ENCODE measurements at regions not wholly inside any gene's neighbourhood (a gene's known extent, or its start where the extent isn't known, plus 50 kb on each side); places are given as distances from the start of the nearest gene placed in this dataset.
"Not testable (repeated sequence)": the region's sequence is repeated elsewhere in the genome, so short reads cannot be mapped to it uniquely, and the experiment has no call there.

- FAIRE-seq, result not testable (repeated sequence)
Measured at GRCh38 chr6:67462725-67463124, 1172.4 kb upstream of the ADGRB3 start.

DNA sequence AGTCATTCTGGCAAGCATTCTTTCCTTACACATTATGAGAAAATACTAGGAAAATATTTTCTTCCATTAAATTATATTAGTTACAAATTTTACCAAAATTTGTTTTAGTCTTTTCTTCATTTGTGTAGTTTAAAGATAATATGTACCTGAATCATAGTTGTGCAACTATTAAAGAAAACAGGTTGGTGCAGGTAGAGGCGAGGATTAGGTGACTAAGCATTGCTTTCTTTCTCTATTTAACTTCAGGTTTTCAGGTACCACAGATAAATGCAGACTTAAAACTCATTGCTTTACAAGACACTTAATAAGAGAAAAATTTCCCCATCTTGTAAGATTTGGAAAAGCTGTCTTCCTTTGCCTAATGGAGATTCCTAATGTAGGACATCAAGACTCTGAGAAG, 1175.5 kb upstream of the ADGRB3 start:
- no peak for FAIRE-seq

DNA sequence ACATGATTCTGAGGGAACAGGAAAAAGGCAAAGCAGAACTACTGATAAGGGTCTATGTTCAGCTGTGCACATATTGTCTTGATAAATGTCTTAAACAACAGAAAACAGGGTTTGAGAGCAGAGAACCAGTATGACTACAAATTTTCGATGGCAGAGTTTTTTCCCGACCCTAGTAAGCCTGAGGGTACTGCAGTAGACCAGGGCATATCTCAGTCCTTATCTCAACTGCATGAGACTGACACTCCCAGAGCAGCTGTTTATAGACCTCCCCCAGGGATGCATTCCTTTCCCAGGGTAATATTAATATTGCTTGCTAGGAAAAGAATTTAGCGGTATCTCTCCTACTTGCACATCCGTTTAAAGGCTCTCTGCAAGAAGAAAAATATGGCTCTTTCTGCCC, 1176.8 kb upstream of the ADGRB3 start:
- no peak for FAIRE-seq

GRCh38 chr6:67451874-67452273, 1183.2 kb upstream of the ADGRB3 start:
- no peak for FAIRE-seq

DNA sequence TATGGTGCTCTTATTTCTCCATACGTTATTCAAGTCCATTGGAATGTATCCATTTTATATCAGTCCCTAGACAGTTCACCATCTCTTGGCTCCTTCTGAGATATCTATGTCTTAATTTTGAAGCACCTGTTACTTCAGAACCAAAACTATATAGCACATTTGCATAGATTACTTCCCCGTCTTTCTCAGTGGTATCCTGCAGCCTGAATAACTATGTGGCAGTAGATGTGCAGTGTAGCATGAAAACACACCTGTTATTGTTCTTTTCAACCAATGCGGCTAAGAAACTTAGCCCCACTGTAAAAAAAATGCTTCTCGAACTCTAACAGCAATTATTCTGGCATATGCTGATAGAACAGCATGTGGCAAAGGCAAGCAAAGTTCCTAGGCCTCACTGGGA, 1184.4 kb upstream of the ADGRB3 start:
- FAIRE-seq, result no peak

- FAIRE-seq, result no peak
Measured at GRCh38 chr6:67449602-67450001, 1185.5 kb upstream of the ADGRB3 start.

GRCh38 chr6:67433124-67433523, 1202.0 kb upstream of the ADGRB3 start:
- no peak for FAIRE-seq

GRCh38 chr6:67431076-67431475, 1204.0 kb upstream of the ADGRB3 start:
- FAIRE-seq, result no peak

DNA sequence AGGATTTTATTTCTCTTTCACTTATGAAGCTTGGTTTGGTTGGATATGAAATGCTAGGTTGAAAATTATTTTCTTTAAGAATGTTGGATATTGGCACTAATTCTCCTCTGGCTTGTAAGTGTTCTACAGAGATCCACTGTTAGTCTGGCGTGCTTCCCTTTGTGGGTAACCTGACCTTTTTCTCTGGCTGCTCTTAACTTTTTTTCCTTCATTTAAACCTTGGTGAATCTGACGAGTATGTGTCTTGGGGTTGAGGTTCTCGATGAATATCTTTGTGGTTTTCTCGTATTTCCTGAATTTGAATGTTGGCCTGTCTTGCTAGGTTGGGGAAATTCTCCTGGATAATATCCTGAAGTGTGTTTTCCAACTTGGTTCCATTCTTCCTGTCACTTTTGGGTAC, 1208.4 kb upstream of the ADGRB3 start:
- not testable (repeated sequence) for FAIRE-seq

- no peak for FAIRE-seq
Measured at GRCh38 chr6:67412035-67412434, 1223.0 kb upstream of the ADGRB3 start.

DNA sequence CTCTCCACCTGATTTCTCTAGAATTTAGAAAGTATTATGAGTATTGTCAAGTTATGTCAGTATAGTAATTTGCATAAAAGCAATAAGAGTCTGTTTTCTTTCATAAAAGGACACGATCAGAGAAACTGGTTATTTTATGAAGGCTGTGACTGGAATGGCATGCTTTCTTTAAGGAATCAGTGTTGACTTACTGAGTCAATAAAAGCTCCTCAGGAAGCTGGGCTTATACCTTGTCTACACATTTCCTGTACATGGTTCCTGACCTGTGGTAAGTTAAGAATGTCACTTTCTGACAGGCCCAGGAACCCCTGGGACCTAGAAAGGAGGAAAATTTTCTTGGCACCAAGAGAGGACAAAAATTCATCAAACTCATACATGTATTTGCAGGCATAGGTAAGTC, 1224.0 kb upstream of the ADGRB3 start:
- no peak for FAIRE-seq

GRCh38 chr6:67394254-67394653, 1240.8 kb upstream of the ADGRB3 start:
- no peak for FAIRE-seq

DNA sequence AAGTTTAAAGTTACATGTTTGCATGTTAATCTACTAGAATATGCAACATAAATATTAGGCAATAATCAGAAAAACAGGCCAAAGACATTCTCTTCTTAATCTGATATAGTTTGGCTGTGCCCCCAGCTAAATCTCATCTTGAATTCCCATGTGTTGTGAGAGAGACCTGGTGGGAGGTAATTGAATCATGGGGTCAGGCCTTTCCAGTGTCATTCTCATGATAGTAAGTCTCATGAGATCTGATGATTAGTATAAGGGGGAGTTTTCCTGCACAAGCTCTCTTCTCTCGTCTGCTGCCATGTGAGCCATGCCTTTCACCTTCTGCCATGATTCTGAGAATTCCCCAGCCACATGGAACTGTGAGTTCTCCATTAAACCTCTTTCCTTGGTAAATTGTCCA, 1241.7 kb upstream of the ADGRB3 start:
- FAIRE-seq, result no peak

DNA sequence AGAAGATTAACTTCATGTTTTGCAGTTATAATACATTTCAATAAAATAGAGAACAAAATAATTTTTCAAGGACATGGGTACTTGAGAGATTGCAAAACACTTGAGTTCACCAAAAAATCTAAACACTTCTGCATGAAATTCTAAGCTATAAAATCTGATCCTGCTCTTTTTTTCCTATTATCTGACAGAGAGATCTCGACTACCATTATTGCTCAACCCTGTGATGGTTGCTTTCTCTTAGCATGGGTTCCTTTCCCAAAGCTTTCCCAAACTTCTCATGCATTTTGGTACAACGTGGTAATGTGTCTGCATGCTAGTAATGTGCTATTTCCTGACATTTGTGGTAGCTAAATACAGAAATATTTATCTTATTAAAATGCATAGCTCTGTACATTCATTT, 1243.1 kb upstream of the ADGRB3 start:
- no peak for FAIRE-seq

DNA sequence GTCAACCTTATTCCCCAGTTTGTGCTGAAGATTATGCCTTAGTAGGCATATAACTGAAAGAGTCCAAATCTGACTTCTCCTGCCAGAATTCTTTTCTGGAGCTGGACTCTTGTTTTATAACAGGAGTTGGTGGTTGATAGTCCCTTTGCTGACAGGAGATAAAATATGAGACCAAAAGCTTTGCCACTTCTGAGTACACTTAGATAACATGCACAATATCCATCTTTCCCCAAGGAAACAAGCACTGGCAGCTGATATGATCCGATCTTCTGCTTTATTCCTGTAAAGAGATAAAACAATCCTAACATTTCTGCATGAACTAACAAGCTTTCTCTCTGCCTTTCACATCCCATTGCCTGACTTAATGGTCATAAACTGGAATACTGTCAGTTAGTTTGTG, 1265.4 kb upstream of the ADGRB3 start:
- no peak for FAIRE-seq

DNA sequence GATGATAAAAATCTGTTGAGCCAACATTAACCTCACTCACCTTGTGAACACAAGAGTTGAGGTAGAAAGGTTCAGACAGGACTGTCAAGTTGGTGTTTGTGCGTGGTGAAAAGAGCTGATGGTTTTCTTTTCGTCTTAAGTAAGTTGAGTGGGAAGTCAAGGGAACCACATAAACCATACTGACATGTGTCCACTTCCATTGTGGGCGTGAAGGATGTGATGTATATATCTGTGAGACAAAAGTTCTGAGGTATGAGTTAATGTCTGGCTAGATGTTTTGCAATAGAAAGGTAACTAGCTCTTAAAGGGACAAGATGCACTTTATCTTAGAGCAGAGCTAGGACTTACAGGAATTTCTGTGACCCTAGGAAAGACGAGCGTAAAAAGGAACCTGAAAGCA, 1272.1 kb upstream of the ADGRB3 start:
- no peak for FAIRE-seq

- no peak for FAIRE-seq
Measured at GRCh38 chr6:67361264-67361663, 1273.8 kb upstream of the ADGRB3 start.

GRCh38 chr6:67358241-67358640, 1276.8 kb upstream of the ADGRB3 start:
- no peak for FAIRE-seq

DNA sequence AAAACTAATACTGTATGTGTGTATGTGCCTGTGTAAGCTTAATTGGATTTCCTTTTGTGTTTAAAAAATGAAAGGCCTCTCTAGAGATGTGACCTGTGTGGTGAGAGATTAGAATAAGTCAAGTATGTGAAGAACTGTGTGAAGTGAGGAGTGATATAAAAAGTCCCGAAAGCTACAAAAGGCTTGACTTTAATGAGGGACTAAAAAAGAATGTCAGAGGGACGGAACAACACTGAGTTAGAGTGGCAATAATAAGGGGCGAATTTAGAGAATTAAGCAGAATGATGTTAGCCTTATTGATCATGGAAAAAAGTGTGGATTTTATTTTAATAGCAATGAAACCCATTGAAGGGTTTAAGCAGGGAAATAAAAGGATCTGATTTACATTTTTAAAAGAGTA, 1281.2 kb upstream of the ADGRB3 start:
- no peak for FAIRE-seq

- FAIRE-seq, result no peak
Measured at GRCh38 chr6:67352717-67353116, 1282.4 kb upstream of the ADGRB3 start.

DNA sequence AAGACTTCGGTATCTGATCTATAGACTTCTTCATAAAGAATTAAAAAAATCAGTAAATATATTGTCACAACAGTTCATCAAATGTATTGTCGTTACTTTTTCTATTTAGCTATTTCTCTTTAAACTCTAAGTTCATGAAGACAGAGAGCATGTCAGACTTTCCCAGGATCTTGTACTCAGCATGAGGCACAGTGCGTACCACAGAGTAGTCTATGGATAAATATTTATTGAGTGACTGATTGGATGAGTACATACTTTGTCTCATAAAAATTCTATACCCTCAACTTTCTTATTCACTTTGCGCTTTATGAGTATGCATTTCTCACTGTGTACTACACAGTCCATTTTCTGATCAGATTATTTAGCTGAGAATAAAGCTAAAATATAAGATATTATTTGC, 1284.4 kb upstream of the ADGRB3 start:
- no peak for FAIRE-seq

DNA sequence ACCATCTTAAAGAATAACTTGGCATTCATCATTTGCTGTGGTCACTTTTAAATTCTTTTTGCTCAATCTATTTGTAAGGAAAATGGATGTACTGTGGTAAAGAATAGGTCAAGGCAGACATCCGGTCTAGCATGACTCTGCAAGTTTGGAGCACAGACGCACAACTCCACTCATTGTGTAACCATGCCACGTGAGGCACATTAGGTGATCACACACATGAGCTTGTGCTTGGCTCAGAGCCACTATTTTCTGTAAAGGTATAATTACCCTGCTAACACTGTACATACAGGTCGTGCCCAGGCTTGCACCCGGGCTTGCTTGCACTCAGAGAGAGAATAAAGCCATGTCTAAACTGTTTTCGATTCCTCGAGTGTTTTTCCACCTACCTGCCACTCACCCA, 1289.1 kb upstream of the ADGRB3 start:
- no peak for FAIRE-seq

DNA sequence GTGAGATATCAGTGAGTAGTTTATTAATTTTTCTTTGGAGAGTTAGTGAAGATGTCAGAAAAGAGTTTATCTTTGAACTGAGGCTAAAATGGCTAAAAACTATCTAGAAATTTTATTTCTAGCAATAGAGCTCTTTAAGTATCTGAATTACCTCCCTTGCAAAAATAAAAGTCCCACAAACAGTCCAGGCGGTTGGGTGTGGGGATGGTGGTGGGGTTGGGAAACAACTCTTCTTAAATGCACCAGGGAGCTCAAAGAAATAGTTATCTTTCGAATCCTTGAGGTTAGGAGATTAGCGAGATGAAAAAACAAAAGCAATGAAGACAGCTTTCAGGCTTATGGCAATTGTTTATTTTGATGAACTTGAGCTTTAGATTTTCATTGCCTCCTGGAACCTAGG, 1299.1 kb upstream of the ADGRB3 start:
- no peak for FAIRE-seq

- FAIRE-seq, result no peak
Measured at GRCh38 chr6:67331304-67331703, 1303.8 kb upstream of the ADGRB3 start.

GRCh38 chr6:67328269-67328668, 1306.8 kb upstream of the ADGRB3 start:
- no peak for FAIRE-seq

DNA sequence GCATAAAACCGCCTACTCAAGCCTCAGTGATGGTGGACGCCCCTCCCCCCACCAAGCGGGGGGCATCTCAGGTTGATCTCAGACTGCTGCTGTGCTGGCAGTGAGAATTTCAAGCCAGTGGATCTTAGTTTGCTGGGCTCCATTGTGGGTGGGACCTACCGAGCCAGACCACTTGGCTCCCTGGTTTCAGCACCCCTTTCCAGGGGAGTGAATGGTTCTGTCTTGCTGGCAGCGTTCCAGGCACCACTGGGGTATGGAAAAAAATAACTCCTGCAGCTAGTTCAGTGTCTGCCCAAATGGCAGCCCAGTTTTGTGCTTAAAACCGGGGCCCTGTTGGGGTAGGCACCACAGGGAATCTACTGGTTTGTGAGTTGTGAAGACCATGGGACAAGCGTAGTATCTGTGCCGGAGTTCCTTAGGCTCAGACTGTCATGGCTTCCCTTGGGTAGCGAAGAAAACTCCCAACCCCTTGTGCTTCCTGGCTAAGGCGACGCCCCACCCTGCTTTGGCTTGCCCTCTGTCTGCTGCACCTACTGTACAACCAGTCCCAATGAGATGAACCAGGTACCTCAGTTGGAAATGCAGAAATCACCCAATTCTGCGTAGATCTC, 1334.5 kb upstream of the ADGRB3 start:
- FAIRE-seq, result no peak
